NB4 (cell line): ENCODE measurements at regions not wholly inside any gene's neighbourhood (a gene's known extent, or its start where the extent isn't known, plus 50 kb on each side); places are given as distances from the start of the nearest gene placed in this dataset.

Experiments used
- DNase-seq: peaks from one replicate; pipeline ENCODE4 v3.0.0; 2010; ENCODE audit warnings: low read depth
- H3K4me3 ChIP-seq: one replicate; pipeline ENCODE4 v1.5.1; 2011; ENCODE audit warnings: mild to moderate bottlenecking, low read depth, low read length, moderate library complexity
- MYC ChIP-seq: IDR thresholded peaks from 2 replicates; pipeline ENCODE4 v1.6.1; 2011; ENCODE audit warnings: low read depth, low read length
- POLR2A ChIP-seq: IDR thresholded peaks from 2 replicates; pipeline ENCODE4 v1.6.1; 2011; ENCODE audit warnings: mild to moderate bottlenecking; ENCODE audit not compliant: insufficient read length; ENCODE audit errors: extremely low read depth
- TF ChIP-seq, protein P1 (sequence below): IDR thresholded peaks from one replicate; pipeline ENCODE4 v1.5.1; 2012; ENCODE audit warnings: low read depth, low read length
- TF ChIP-seq, protein P2 (sequence below): IDR thresholded peaks from 2 replicates; pipeline ENCODE4 v1.6.1; 2011; ENCODE audit warnings: low read depth, low read length

DNA sequence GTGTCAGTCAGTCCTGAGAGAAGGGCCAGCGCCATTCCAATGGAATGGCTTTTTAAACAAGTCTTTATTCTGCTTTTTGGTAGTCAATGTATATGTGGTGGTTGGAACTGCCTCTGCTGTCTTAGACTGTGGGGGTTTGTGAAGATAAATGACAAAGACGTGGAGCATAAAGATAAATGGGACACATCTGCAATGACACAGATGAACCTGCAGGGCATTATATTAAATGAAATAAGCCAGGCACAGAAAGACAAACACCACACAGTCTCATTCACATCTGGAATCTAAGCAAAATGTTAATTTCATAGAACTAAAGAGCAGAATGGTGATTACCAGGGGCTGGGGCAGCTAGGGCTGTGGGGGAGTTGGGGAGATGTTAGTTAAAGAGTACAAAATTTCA, 912.8 kb upstream of the MAN1A1 start:
- DNase-seq: no peak
- TF ChIP-seq POLR2A (no peak), MYC (no peak)
- TF ChIP-seq, protein P1, sequence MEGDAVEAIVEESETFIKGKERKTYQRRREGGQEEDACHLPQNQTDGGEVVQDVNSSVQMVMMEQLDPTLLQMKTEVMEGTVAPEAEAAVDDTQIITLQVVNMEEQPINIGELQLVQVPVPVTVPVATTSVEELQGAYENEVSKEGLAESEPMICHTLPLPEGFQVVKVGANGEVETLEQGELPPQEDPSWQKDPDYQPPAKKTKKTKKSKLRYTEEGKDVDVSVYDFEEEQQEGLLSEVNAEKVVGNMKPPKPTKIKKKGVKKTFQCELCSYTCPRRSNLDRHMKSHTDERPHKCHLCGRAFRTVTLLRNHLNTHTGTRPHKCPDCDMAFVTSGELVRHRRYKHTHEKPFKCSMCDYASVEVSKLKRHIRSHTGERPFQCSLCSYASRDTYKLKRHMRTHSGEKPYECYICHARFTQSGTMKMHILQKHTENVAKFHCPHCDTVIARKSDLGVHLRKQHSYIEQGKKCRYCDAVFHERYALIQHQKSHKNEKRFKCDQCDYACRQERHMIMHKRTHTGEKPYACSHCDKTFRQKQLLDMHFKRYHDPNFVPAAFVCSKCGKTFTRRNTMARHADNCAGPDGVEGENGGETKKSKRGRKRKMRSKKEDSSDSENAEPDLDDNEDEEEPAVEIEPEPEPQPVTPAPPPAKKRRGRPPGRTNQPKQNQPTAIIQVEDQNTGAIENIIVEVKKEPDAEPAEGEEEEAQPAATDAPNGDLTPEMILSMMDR: no peak
- TF ChIP-seq, protein P2, sequence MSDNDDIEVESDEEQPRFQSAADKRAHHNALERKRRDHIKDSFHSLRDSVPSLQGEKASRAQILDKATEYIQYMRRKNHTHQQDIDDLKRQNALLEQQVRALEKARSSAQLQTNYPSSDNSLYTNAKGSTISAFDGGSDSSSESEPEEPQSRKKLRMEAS: no peak
- H3K4me3 ChIP-seq: no peak overlapping the region

DNA sequence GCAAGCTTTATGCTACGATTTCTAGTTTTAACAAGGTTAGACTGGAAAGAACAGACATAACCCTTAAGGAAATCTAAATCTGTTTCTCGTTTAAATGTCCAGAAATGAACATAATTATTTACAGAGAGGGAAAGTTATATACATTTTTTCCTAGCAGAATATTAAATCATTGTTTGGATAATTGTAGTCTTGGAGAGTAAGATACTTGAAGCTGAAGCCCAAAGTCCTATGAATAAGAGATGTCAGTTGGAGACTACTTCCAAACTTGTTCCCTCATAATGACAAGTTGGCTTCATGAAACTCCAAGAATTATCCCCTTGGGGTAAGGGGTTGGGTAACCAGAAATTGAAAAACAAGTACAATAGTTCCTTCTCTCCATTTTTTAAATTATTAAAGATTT, 911.1 kb upstream of the MAN1A1 start:
- TF ChIP-seq, protein P1: no peak
- TF ChIP-seq, protein P2: no peak
- TF ChIP-seq MYC (no peak), POLR2A (no peak)
- H3K4me3 ChIP-seq: no peak overlapping the region
- DNase-seq: no peak

DNA sequence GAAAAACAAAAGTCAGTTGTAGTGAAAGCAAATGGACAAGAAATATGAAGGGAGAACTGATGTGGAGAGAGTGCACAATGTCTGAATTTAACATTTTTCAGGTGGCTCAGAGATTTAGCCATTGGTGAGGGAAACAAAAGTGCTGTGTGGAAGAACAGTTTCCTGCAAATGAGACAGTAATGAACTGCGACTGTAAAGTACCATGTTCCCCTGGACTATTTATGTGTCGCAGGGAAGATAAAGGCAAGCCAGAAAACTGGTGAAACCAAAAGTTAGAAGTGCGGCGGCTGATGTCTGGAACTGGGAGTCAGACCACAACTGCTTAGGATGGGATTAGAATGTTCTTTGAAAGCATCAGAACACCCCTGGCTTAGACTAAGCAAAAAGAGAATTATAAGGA, 905.1 kb upstream of the MAN1A1 start:
- DNase-seq: no peak
- no peak overlapping the region for H3K4me3 ChIP-seq
- TF ChIP-seq, protein P1: no peak
- TF ChIP-seq POLR2A (no peak), MYC (no peak)
- TF ChIP-seq, protein P2: no peak

DNA sequence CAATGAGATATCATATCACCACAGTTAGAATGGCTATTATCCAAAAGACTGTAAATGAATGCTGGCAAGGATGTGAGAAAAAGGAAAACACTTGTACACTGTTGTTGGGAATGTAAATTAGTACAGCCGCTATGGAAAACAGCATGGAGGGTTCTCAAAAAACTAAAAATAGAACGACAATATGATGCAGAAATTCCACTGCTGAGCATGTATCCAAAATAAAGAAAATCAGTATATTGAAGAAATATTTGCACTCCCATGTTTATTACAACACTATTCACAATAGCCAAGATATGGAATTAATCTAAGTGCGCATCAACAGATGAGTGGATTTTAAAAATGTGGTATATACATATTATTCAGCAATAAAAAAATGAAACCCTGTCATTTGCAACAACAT, 898.9 kb upstream of the MAN1A1 start:
- DNase-seq: no peak
- TF ChIP-seq POLR2A: no peak
- TF ChIP-seq, protein P1: no peak
- no peak for TF ChIP-seq MYC
- TF ChIP-seq, protein P2: no peak

DNA sequence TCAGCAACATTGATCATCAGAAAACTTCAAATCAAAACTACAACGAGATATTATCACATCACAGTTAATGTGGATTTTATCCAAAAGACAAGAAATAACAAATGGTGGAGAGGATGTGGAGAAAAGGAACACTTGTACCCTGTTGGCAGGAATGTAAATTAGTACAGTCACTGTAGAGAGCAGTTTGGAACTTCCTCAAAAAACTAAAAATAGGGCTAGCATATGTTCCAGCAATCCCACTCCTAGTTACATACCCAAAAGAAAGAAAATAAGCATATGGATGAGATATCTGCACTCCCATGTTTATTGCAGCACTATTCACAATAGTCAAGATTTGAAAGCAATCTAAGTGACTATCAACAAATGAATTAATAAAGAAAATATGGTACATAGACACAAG, 887.7 kb upstream of the MAN1A1 start:
- no peak for DNase-seq
- TF ChIP-seq MYC (no peak), POLR2A (no peak)
- TF ChIP-seq, protein P2: no peak
- TF ChIP-seq, protein P1: no peak
- no peak overlapping the region for H3K4me3 ChIP-seq

More for the DNA sequence above, 898.9 kb upstream of the MAN1A1 start:
- no peak overlapping the region for H3K4me3 ChIP-seq

DNA sequence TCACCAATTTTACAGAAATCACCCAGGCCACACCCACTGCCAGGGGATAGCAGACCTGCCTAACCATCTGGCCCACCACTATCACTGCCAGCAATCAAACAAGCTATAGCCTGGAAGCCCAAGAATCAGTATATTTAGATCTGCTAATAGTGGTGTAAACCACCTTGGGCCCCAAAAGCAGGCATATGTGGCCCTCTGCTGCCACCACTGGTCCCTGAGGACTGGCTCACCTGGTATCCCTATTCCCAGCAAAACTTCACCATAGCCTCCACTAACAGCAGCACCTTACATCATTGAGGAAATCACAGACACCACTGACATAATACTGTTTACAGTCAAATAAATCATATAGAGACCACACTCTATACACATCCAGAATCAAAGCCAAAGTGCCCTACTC, 880.4 kb upstream of the MAN1A1 start:
- no peak for DNase-seq
- no peak overlapping the region for H3K4me3 ChIP-seq
- no peak for TF ChIP-seq POLR2A
- TF ChIP-seq, protein P1: no peak
- no peak for TF ChIP-seq MYC
- TF ChIP-seq, protein P2: no peak
